NCI-H69 (cell line): ENCODE measurements at regions not wholly inside any gene's neighbourhood (a gene's known extent, or its start where the extent isn't known, plus 50 kb on each side); places are given as distances from the start of the nearest gene placed in this dataset.
A peak's percentile ranks its signal among the peaks of the same experiment; 100 is the strongest.
"Not testable (repeated sequence)": the region's sequence is repeated elsewhere in the genome, so short reads cannot be mapped to it uniquely, and the experiment has no call there.

Experiments
- DNase-seq: peaks from one replicate; lab custom pipeline; 2025; lab: John Stamatoyannopoulos, UW

DNA sequence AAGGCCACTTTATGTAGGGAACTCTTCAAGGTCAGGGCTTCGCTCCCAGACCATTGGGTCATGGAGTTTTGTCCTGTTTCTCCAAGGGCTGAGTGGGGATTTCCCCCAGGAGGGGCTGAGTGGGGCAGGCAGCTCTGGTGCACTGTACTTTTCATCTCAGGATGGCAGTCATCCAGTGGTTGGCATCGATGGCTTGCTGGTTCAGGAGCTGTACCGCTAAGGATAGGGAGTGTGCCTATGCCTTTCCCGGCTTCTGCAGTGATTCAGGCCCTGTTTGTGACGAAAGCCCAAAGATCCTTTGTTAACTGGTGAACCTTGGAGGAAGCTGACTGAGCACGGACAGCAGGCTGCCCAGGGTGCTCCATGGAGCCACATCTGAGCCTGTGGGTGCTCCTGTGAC, 100.1 kb upstream of the GADD45A start:
- DNase-seq: no peak

DNA sequence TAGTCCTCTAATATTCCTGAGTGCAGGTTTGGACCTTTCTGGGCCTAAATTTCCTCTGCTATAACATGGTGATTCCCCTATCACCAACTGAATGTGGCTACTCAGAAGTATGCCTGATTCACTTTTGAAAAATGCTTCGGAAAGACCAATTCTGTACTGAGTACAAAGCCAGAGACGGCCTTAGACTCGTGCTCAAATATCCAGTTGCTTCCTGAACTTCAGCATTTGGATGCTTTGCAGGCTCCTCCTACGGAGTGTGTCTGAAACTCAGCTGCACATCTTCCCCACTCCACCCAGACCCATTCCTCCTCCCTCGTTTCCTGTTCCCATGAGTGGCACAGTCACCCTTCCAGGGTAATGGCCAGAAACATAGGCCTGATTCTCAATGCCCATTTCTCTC, 98.4 kb upstream of the GADD45A start:
- no peak for DNase-seq

DNA sequence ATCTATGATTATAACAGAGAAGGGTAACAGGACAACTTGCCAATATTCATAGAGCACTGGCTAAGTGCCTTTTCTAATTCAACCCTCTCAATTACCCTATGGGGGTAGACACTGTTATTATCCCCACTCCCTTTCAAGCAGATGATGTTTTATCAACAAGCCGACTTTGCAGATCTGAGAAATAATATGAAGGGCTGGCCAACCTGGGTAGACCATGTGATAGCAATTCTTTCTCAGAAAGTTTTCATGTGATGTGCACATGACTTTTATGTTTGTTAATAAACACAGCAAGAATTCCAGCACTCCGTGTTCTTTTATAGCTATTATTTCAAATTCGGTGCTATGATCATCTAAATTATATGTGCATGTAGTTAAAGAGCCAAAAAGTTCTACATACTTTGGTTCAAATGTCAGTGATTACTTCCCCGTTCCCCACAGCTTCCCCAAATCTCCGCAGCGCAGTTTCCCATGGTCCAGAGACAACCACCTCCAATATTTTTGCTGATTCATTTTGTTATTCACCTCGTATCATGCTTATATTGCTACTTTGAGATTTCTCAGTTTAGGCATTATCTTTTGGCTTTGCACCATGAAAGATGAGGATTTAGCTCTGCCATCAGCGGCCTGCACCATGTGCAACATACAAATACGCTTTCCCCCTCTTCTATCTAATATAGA, 96.7 kb upstream of the GADD45A start:
- DNase-seq: peak; percentile 27

DNA sequence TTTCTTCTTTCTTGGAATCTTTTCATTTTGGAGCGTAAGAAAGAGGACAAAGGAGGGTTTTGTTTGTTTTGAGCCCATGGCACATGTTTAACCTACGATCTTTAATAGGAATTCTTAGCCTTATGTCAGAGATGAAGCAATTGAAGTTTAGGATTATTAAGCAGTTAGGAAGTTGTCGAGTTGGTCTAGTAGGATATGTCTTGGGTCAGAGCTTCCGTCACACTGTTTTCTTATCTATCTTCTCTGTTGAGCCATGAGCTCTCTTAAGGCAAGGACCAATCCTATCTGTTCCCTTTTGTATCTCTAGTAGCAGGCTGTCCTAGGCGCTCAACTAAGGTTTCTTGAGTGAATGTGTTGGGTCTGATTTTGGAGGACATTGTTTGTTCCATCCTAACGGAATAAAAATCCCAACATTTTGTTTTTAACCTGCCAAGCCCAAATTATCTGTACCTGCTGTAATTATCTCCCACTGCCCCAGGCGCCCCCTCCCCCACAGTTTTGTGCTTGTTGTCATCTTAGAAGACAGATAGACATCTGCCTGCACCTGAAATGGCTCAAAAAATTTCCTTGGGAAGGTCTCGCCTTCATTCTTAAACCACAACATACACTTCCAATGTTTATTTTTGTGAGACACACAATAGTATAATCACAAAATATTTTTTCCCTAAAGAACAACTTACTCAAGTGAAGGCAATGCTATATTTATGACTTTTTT, 95.3 kb upstream of the GADD45A start:
- DNase-seq: no peak

DNA sequence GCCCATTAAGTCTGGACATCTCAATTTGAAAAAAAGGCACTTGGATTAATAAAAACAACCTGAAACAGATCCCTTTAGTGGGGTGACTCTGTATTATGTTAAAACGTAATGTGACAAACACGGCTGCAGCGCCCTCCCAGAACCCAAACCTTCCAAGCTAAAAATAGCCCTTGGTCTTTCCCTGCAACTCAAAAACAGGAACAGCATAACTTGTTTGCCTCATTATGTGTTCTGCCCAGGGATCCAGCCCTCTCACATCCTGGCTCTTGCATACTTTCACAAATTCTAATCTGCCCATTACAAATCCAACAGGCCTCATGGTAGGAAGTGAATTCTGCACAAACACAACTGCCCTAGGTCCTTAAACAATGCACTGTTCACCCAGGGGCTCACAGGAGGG, 94.7 kb upstream of the GADD45A start:
- no peak for DNase-seq

DNA sequence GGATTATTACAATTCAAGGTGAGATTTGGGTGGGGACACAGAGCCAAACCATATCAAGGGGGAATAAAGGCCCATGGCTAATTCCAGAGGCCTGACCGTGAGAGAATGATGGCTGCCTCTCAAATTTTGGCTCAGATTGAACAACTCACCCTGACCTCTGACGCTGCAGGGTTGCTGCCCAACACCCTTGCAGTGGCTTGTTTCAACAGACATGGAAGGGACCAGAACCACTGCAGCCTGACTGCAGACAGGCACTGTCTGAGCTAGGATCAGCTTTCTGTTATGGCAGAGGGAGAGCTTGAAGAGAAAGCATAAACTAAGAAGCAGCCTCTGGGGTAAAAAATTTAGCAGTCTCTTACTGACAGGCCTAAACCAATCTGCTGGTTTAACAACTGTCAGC, 90.2 kb upstream of the GADD45A start:
- DNase-seq: no peak

DNA sequence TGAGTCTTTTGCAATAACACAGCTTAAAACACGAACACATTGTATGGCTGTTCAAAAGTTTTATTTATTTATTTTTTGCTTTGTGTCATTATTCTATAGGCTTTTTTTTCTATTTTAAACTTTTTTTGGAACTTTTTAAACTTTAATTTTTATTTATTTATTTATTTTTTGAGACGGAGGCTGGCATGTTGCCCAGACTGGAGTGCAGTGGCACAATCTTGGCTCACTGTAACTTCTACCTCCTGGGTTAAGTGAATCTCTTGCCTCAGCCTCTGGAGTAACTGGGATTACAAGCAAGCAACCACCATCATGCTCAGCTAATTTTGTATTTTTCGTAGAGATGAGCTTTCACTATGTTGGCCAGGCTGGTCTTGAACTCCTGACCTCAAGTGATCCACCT, 88.3 kb upstream of the GADD45A start:
- no peak for DNase-seq

DNA sequence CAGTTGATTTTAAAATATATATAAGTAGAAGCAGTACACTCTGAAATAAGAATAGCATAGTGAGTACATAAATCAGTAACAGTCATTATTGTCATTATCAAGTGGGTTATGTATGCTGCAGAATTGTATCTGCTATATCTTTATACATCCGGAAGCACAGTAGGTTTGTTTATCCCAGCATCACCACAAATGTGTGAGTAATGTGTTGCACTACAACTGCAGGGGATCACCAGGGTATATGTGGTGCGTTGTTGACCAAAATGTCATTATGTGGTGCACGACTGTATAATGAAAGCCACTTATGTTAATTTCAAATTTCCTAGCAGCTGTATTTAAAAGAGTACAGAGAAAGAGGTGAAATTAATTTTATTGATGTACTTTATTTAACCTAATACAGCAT, 87.7 kb upstream of the GADD45A start:
- no peak for DNase-seq

DNA sequence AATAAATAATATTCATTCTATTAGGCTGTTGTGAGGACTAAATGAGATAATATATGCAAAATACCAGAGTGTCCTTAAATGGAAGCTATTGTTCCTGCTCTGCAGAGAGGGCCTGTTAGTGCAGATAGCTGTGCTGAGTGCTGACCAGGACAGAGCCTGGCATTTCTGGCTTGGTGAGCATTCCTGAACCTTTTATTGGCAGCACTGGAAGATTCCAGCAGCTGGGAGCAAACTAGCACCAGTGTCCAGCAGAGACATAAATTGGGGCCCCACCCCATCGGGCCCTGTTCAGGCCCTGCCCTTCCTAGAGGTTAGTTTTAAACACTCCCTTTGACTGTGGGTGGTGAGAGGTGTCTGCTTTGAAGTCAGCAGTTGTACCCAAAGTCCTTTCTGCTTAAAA, 85.9 kb upstream of the GADD45A start:
- no peak for DNase-seq

DNA sequence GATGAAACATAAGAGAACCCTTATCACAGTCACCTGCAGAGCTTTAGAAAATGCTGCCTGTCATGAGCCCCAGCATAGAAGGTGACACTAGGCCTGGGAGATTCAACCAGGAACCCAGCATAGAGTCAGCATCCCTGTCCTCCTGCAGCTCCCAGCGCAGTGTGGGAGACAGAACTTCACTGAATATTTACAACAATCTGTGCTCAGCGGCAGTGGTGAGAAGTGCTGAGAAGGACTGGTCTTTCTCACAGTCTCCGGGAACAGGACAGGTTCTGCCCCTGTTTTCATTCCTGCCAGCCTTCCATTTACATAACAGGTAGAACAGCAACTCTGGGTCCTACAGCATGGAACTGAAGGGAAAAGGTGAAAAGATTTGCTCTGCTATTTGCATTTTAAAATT, 83.5 kb upstream of the GADD45A start:
- DNase-seq: no peak

DNA sequence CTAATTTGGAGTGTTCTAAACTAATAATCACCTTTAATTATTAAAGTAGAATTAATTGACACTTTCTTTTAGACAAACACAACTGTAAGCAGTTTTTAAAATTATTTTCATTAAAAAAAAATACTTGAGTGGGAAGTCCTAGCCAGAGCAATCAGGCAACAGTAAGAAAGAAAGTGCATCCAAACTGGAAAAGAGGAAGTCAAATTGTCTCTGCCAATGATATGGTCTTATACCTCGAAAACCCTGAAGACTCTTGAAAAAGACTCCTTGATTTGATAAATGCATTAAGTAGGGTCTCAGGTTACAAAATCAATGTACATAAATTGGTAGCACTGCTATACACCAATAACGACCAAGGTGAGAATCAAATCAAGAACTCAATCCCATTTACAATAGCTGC, 83.0 kb upstream of the GADD45A start:
- no peak for DNase-seq

DNA sequence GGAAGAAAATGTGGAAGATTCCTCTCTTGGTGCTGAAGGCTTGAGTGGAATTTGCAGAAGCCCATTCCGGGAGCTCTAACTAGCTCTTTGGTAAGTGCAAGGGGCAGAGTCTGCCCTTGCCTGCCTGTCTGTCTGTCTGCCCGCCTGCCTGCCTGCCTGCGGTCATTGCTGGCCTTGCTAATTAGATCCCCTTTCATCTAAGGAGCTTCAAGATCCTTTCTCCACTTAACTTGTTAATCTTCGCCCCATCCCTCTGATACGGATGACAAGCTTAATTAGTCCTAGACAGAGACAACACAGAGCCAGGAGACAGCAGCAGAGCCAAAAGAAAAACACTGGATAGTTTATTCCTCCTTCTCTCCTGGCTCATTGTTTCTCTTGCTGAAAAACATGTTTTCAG, 80.2 kb upstream of the GADD45A start:
- DNase-seq: no peak

DNA sequence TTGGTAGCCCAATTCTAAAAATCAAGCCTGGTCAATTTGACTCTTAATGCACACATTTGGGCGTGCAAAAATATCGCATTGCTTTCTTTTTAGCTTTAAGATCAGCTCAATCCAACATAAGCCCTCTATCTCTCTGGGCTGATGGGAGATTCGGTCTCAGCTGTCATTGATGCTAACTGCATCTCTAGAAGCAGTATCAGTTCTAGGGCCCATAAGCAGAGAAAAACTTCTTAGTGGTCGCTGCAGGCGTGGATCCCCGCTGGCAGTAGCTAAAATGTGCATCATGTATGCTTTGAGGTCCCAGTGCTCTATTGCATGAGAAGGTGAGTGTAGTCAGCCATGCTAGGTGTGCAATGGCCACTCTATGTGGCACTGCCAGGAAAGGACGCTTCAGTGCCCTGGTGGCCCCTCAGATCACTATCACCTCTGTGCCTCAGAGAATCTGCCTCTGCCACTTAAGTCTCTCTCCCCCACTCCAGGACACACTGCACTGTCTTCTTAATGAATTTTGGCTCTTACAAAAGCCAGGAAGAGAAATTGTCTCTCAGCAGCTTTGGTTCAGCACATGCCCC, 79.7 kb upstream of the GADD45A start:
- DNase-seq: no peak

DNA sequence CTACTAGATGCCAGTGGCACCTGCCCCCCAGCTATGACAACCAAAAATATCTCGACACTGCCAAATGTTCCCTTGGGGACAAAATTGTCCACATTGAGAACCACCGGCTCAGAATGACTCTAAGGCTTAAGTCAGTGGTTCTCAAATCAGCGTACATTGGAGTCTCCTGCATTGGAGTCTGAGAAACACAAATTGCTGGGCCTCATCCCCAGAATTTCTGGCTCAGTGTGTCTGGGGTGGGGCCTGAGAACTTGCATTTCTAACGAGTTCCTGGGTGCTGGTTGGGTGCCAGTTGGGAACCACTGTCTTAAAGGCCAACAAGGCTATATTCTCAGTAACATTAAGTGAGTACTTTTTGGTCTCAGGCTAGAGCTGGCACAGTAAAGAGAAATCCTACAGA, 77.7 kb upstream of the GADD45A start:
- DNase-seq: no peak

DNA sequence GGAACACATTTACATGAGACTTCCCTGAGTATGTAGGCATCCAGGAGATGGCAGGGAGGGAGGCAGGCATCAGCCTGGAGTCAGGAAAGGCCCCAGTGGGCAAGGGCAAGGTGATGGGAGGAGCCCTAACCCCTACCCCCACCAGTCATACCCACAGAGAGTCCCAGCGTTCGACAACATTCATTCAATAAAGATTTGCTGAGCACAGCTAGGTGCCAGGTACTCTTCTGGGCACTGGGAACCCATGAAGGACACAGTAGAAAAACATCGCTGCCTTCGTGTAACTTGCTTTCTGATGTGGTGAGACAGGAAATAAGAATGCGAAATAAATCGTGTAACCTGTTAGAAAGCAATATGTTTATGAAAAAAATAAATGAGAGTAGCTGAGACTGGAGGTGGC, 77.3 kb upstream of the GADD45A start:
- DNase-seq: no peak

DNA sequence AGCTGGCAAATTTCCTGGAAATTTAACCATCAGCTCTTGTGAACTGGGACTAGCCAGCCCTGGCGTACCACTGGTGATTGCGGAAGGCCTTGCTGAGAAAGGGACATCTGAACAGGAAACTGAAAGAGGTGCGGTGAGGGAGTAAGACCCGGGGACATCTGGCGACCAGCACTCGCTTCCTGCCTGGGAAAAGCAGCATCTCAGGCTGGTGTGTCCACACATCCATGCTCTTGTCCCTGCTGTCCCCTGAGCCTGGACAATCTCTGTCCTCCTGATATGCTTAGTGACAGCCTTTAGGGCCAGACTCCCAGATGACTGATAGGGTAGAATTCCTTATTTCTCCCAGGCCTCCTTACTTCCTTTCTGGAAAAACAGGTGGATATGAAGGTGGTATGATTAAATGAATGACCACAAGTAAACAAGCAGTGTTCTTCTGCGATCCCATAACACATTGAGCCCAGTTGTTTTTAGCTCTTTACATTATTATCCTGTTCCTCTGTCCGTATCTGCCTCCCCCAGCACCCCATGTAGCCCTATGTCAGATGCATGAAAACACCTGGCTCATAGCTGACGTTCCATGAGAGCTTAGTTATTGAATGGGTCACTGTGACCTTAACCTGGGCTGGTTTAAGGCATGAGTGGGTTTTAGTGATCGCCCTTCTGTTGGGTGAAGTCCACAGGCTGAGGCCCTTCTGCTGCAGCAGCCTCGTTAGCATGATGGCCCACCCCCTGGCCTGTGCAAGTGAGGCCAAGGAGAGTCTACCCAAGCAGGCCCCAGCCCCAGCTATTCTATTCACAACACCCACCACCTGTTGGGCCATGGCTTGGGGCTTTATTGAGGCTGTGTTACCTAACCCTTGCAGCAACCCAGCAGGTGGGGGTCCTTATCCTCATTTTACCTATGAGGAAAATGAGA, 76.1 kb upstream of the GADD45A start:
- peak; percentile 6 for DNase-seq

DNA sequence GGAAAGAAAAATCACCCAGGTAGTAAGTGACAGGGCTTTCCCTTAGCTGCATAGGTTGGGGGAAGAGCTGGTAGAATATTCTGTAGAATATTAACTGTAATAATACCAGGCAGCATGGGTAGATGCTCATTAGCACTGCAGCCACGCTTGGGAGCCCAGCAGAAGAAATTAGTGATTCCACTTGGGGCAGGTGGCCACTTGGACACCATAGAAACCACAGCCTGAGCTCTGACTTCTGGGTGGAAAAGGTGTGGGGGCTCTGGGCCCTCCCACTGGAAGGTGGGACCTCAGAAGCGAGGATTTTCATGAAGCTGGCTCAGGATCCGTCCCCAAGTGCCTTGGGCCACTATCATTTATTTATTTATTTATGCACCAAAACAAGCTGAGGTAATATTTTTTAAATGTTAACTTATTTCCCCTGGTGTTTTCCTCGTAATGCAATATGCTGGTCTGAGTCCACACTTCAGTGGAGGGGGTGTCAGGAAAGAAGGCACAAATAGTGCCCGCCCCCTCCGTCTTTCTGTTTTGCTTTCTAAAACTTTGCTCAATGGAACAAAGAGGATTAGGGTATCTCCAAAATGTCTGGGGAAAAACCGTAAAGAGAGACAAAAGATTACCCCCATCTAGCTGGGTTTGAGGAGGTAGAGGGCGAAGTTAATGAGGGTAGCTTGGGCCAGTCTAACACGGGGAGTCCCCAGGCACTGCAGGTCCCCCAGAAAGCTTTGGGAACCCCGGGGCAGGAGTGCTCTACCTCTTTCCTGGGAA, 75.2 kb upstream of the GADD45A start:
- no peak for DNase-seq

DNA sequence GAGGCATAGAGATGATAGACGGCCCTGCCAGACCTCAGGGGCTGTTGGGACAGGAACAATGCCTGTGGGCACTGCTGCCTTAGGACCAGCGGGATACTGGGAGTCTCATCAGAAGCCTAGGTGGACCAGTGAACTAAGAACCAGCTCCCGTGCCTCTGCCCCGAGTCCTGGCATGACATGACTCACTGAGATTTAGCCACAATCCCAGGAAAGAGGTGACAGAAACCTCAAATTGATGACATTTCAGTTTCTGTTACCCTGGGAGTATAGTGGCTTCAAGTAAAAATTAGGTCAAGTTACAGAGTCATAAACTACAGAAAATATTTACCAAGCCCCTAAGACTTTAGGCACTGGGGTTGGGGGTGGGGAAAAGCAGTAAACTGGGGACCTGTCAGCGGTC, 74.6 kb upstream of the GADD45A start:
- DNase-seq: no peak

DNA sequence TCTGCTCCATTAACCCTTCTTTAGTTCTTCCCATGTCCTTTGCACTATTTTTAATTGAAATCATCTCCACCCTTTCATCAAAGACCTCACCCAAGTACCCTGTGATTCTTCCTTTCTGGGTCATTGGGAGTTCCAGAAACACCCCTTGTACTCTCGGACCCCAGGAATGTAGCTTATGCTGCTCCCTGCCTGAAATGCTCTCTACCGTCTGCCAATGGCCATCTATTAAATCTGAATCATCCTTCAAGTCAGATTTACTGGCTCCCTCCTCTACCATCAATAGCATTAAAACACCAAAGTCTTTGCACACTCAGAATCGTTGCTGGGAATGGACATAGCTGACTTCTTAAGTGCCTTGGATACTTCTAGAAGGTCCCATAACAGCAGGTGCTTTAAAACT, 73.2 kb upstream of the GADD45A start:
- DNase-seq: no peak

DNA sequence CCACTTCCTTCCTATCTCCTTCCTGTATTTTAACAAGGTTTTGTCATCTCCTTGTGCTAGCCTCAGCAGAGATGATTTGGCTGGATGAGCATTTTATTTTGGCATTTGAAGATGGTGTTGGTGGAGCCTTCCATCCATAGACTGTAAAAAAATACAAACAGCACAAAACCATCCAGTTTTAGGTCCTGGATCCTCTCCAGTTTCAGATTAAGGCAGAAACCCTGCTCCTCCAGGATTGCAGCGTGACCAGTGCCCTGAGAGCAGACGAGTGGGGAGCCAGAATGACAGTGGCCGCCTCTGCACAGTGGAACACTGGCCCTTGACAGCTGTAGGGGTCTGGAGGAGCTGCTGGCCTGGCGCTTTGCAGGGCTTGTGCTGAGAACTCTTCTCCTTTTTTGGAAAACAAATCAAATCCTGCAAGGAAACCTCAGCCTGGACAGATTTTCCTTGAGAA, 72.2 kb upstream of the GADD45A start:
- no peak for DNase-seq

DNA sequence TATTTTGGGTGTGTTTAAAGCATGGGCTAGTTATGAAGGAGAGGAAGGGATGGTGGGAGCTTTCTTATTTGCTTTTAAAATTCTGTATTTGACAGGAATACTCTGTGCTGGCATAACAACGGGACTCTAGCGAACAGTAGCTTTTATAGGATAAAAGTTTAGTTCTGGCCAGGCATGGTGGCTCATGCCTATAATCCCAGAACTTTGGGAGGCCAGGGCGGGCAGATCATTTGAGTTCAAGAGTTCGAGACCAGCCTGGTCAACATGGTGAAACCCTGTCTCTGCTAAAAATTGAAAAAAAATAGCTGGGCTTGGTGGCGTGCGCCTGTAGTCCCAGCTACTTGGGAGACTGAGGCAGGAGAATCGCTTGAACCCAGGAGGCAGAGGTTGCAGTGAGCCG, 71.5 kb upstream of the GADD45A start:
- not testable (repeated sequence) for DNase-seq

DNA sequence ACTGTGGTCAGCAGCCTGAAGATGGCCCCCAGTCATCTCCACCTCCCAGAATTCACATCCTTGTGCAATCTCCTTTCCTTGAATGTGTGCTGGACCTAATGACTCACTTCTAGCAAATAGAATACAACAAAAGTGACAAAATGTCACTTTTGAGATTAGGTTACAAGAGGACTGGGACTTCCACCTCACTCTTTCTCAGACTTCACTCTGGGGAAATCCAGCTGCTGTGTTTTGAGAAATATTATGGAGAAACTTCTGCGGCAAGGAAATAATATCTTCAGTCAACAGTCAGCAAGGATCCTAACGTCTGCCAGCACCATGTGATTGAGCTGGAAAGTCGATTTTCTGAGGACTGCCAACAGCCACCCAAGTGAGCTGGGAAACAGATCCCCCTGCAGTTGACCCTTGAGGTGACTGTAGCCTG, 70.5 kb upstream of the GADD45A start:
- no peak for DNase-seq
